ENCODE measurements at regions not wholly inside any gene's neighbourhood (a gene's known extent, or its start where the extent isn't known, plus 50 kb on each side); places are given as distances from the start of the nearest gene placed in this dataset.

DNA sequence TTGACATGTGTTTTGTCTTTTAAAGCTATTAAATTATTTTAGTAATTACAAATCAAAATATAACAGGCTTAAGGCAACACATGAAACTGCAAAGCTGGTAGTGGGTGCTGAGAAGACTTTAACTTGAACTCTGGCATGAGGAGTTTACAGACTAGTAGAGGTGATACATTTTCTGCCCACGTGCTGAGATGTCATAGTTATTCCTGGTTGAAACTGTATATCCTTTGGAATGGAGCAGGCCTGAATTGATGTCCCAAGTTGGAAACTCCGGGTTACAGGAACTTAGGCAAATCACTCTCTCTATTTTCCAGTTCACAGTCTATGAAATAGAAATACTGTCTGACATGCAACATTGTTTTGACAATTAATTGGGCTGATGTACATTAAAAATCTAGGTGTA, 177.1 kb upstream of the NOL4 start:
- POLR2A ChIA-PET (ENCODE audit: partially characterized antibody), result no interaction called here
- H3K56ac ChIP-seq (replicated peaks; ENCODE audit: insufficient read length, low read depth, low read length), result no peak overlapping the region
- no peaks in the 10 kb centered on the region for H3K79me2 ChIP-seq (ENCODE audit: control insufficient read depth in 1 of 2, insufficient read depth in 2 of 2, low read length in 2 of 2)
- no peak overlapping the region for H3K4me3 ChIP-seq (ENCODE audit: extremely low read depth in 1 of 4, insufficient read depth in 2 of 4, low read depth in 3 of 4, low read length in 4 of 4)
- H3K23ac ChIP-seq (ENCODE audit: insufficient read length), result no peak overlapping the region
- H3K79me1 ChIP-seq (ENCODE audit: low read depth, low read length), result no peaks in the 10 kb centered on the region
- H3K27me3 ChIP-seq (replicated peaks in 1 of 4; ENCODE audit: control insufficient read depth in 3 of 4, extremely low read depth in 1 of 4, insufficient read depth in 3 of 4, low read length in 3 of 4), result no peaks in the 10 kb centered on the region
- FAIRE-seq, result no peak
- H3K14ac ChIP-seq (ENCODE audit: insufficient read length), result no peak overlapping the region
- H4K91ac ChIP-seq (replicated peaks; ENCODE audit: insufficient read length, low read length), result no peak overlapping the region
- no peak for DNase-seq (ENCODE audit: low read depth in 1 of 2, low spot score in 2 of 2)
- H3K36me3 ChIP-seq (ENCODE audit: control insufficient read depth in 2 of 4, insufficient read depth in 4 of 4, low read length in 3 of 4), result no peaks in the 10 kb centered on the region
- H2BK5ac ChIP-seq (ENCODE audit: low read depth, low read length), result no peak overlapping the region
- no peaks in the 10 kb centered on the region for H3K9me3 ChIP-seq (ENCODE audit: insufficient read depth in 2 of 2, low read depth in 1 of 2, low read length in 1 of 2)
- no peaks in the 10 kb centered on the region for H4K20me1 ChIP-seq (replicated peaks in 1 of 2; ENCODE audit: control insufficient read depth in 1 of 2, insufficient read depth in 2 of 2, low read length in 2 of 2)
- WGBS, 2 experiments (ENCODE audit: extremely low coverage in 1 of 2, insufficient coverage in 1 of 2, insufficient read length in 1 of 2, insufficient replicate concordance in 2 of 2, low coverage in 1 of 2, low lambda C conversion rate in 2 of 2, missing lambda C conversion rate in 1 of 2), result 88% methylated on average over 2 of the region's 2 CpGs; no CpG with 5 or more reads in 1 of the 2 experiments
- H2AK5ac ChIP-seq (ENCODE audit: low read depth, low read length), result no peak overlapping the region
- no peaks in the 10 kb centered on the region for H3K4me1 ChIP-seq (replicated peaks in 1 of 4; ENCODE audit: control insufficient read depth in 3 of 4, insufficient read depth in 4 of 4, low read length in 3 of 4)
- H3K4me2 ChIP-seq (ENCODE audit: insufficient read depth in 1 of 2, low read depth in 2 of 2, low read length in 2 of 2), result no peak overlapping the region
- no peak overlapping the region for H2BK12ac ChIP-seq (ENCODE audit: low read depth, low read length)
- no peak overlapping the region for H2BK15ac ChIP-seq (ENCODE audit: low read length)
- no peak overlapping the region for H4K5ac ChIP-seq (ENCODE audit: insufficient read length, low read depth, low read length)
- no peak overlapping the region for H3K27ac ChIP-seq (ENCODE audit: low read depth, low read length)
- no peaks in the 10 kb centered on the region for H3K23me2 ChIP-seq (ENCODE audit: low read depth, low read length)
- H3K4ac ChIP-seq (replicated peaks; ENCODE audit: insufficient read length, low read depth, low read length), result no peak overlapping the region
- H2AFZ ChIP-seq (ENCODE audit: low read length), result no peak overlapping the region
- H4K8ac ChIP-seq (ENCODE audit: extremely low read depth, insufficient read depth, low read length), result no peak overlapping the region
- CTCF ChIA-PET (ENCODE audit: partially characterized antibody), result interaction anchor here (1.3 kb wide), 1 partner anchor 79 kb away, joined by 3 read pairs; no protein-coding TSS in a partner anchor
- no peak overlapping the region for H3K9ac ChIP-seq (replicated peaks in 1 of 4; ENCODE audit: extremely low read depth in 1 of 4, low read depth in 3 of 4, low read length in 3 of 4)
- H2BK120ac ChIP-seq (replicated peaks; ENCODE audit: low read depth, low read length), result no peak overlapping the region
- no peak overlapping the region for H2BK20ac ChIP-seq (ENCODE audit: low read length)
- H3K18ac ChIP-seq (ENCODE audit: extremely low read depth, low read length), result no peak overlapping the region
- TF ChIP-seq SIRT6 (IDR thresholded peaks at IDR 0.05; ENCODE audit: low read length), result no peak
- TF ChIP-seq KDM1A (IDR thresholded peaks at IDR 0.05; ENCODE audit: borderline replicate concordance, low read length), result no peak
- TF ChIP-seq BCL11A (IDR thresholded peaks at IDR 0.05; ENCODE audit: low read depth in 2 of 2, low read length in 2 of 2), result no peak
- TF ChIP-seq, protein P1, sequence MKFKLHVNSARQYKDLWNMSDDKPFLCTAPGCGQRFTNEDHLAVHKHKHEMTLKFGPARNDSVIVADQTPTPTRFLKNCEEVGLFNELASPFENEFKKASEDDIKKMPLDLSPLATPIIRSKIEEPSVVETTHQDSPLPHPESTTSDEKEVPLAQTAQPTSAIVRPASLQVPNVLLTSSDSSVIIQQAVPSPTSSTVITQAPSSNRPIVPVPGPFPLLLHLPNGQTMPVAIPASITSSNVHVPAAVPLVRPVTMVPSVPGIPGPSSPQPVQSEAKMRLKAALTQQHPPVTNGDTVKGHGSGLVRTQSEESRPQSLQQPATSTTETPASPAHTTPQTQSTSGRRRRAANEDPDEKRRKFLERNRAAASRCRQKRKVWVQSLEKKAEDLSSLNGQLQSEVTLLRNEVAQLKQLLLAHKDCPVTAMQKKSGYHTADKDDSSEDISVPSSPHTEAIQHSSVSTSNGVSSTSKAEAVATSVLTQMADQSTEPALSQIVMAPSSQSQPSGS (IDR thresholded peaks at IDR 0.05; ENCODE audit: low read length), result no peak
- TF ChIP-seq CBX5 (IDR thresholded peaks at IDR 0.05; ENCODE audit: low read depth, low read length), result no peak
- TF ChIP-seq EGR1 (IDR thresholded peaks at IDR 0.05; ENCODE audit: borderline replicate concordance, low read depth, low read length), result no peak
- TF ChIP-seq RBBP5 (IDR thresholded peaks at IDR 0.05; ENCODE audit: borderline replicate concordance, low read depth, low read length), result no peak
- no peak for TF ChIP-seq PHF8 (conservative IDR thresholded peaks at IDR 0.05; ENCODE audit: low read depth, low read length)
- TF ChIP-seq, protein P2, sequence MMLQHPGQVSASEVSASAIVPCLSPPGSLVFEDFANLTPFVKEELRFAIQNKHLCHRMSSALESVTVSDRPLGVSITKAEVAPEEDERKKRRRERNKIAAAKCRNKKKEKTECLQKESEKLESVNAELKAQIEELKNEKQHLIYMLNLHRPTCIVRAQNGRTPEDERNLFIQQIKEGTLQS (IDR thresholded peaks at IDR 0.05; ENCODE audit: insufficient read depth, low read depth, low read length), result no peak
- no peak for TF ChIP-seq CHD1 (IDR thresholded peaks at IDR 0.05; ENCODE audit: low read depth, low read length)
- no peak for TF ChIP-seq CEBPB (IDR thresholded peaks at IDR 0.05; ENCODE audit: low read depth, low read length)
- TF ChIP-seq KDM5A (IDR thresholded peaks at IDR 0.05; ENCODE audit: low read length), result no peak
- TF ChIP-seq SIX5 (IDR thresholded peaks at IDR 0.05; ENCODE audit: low read depth, low read length), result no peak
- TF ChIP-seq JUND (IDR thresholded peaks at IDR 0.05; ENCODE audit: low read length), result no peak
